ENCODE measurements at regions not wholly inside any gene's neighbourhood (a gene's known extent, or its start where the extent isn't known, plus 50 kb on each side); places are given as distances from the start of the nearest gene placed in this dataset.
"Not testable (repeated sequence)": the region's sequence is repeated elsewhere in the genome, so short reads cannot be mapped to it uniquely, and the experiment has no call there.

DNA sequence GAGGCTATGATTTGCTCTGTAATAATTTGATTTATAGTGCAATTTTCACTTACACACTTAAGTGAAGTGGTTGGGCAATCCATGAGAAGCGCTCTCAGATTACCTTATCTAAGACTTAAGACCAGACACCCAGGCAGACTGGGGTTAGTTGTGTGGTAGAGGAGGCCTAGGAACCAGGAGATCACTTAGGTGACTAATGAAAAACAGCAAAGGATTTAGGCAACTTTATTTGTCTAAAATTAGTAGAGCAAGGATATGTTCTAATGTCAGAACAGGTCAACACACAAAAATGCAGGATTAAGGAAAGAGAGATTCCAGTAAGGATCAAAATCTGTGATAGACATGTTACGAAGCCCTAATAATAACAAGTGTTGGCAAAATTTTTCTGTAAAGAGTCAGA is 913.8 kb downstream of the TLE1 start:
- ATAC-seq (replicated peaks in 6 of 8): no peak

DNA sequence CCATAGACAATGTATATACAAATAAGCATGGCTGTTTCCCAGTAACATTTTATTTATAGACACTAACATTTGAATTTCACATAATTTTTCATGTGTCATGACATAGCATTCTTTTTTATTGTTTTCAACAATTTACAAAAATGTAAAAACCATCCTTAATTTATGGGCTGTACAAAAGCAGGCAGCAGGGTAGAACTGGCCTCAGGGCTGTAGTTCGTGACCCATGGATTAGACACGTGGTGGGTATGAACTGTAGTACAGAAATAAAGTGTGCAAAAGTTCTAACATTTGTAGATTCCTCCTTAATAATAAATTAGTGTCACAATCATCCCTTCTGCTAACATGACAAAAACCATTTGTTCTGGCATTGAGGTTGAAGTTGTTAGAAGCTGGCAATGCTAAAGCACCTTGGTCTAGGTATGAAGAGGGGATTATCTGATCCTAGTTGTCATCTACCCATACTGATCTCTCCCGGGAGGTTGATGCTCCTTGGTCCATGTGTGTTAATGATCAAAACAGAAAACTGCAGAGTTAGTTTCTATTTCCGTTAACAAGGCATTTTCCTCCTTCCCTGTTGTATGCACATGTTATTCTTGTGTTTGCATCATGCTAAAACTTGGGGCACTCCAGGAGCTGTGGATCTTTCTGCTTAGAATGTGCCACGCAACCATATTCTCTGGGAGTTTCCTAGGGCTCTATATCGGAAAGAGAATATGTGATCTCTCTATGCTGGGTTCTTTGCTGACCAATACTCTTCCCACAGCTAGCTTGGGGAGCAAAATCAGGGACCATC is 917.6 kb downstream of the TLE1 start:
- H3K4me1 ChIP-seq (replicated peaks in 1 of 2): no peaks in the 10 kb centered on the region
- ATAC-seq (replicated peaks in 6 of 8): peak in 2 of 8 experiments; percentile 77 to 89
- H3K27ac ChIP-seq: no peak overlapping the region
- 7 to 100% (median 89%) methylated on average over 2 to 5 of the region's 6 CpGs for WGBS, 10 experiments
- H3K4me3 ChIP-seq: no peak overlapping the region
- in situ Hi-C loops (cut with MboI; ENCODE audit: low pct_unique_long_range_greater_than_20kb in 2 of 9, low sequenced_read_pairs in 9 of 9, unreplicated experiment in 9 of 9): no loop called here

More for the DNA sequence above, 913.8 kb downstream of the TLE1 start:
- H3K4me3 ChIP-seq: no peak overlapping the region
- H3K27ac ChIP-seq: no peak overlapping the region
- in situ Hi-C loops (cut with MboI; ENCODE audit: low pct_unique_long_range_greater_than_20kb in 2 of 9, low sequenced_read_pairs in 9 of 9, unreplicated experiment in 9 of 9): no loop called here
- no peaks in the 10 kb centered on the region for H3K4me1 ChIP-seq (replicated peaks in 1 of 2)
- whole genome bisulfite sequencing, 10 experiments: 61 to 100% (median 100%) methylated on average over 1 to 2 of the region's 2 CpGs; no CpG with 5 or more reads in 1 of the 10 experiments

DNA sequence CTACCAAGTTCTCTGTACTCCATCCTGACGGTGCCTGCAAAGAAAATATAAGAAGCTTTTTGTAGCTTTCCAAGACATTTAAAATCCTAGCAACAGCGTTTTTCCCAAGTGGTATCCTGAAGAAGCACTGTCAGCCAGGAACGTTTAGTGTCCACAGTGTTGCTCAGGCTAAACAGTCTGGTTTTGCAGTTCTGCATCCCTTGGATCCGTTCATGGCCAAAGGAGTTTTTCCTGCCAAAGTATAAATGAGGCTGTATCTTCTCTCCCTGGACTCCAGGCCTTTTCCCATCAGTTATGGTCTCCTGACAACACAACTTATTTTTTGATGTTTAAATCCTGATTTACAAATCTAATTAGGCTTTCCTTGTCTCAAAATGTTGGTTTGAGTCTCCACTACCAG is 925.8 kb downstream of the TLE1 start:
- H3K27ac ChIP-seq: no peak overlapping the region
- whole genome bisulfite sequencing, 10 experiments: 6 to 100% (median 80%) methylated on average over 1 to 4 of the region's 4 CpGs

DNA sequence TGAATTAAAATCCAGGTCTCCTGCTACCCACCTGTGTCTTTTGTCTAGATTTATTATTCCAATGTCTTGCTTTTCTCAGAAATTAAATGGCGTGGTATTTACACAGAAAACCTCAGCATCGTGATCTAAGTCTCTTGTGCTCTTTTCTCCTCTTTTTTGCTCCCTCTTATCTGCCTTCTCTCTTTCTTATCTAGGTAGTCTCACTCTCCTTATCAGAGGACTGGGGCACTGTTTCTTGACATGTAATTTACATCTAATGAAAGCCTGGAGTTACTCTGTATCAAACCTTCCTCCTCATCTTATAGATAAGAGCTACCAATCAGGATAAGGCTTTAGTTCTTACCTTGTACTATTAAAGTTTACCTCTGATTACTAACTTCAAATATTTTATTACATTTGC is 933.8 kb downstream of the TLE1 start:
- WGBS, 10 experiments: 8 to 100% (median 92%) methylated on average over 1 to 2 of the region's 2 CpGs; no CpG with 5 or more reads in 1 of the 10 experiments
- Histone ChIP-seq H3K4me1 (replicated peaks in 1 of 2) (no peaks in the 10 kb centered on the region), H3K4me3 (no peak overlapping the region), H3K27ac (no peak overlapping the region)
- in situ Hi-C loops (cut with MboI; ENCODE audit: low pct_unique_long_range_greater_than_20kb in 2 of 9, low sequenced_read_pairs in 9 of 9, unreplicated experiment in 9 of 9): no loop called here
- no peak for ATAC-seq (replicated peaks in 6 of 8)

More for the DNA sequence above, 925.8 kb downstream of the TLE1 start:
- H3K4me3 ChIP-seq: no peak overlapping the region
- no peak for ATAC-seq (replicated peaks in 6 of 8)
- peaks cover 0 to 10% of the 10 kb centered on the region in 2 donors for H3K4me1 ChIP-seq (replicated peaks in 1 of 2)
- in situ Hi-C loops (cut with MboI; ENCODE audit: low pct_unique_long_range_greater_than_20kb in 2 of 9, low sequenced_read_pairs in 9 of 9, unreplicated experiment in 9 of 9): no loop called here

DNA sequence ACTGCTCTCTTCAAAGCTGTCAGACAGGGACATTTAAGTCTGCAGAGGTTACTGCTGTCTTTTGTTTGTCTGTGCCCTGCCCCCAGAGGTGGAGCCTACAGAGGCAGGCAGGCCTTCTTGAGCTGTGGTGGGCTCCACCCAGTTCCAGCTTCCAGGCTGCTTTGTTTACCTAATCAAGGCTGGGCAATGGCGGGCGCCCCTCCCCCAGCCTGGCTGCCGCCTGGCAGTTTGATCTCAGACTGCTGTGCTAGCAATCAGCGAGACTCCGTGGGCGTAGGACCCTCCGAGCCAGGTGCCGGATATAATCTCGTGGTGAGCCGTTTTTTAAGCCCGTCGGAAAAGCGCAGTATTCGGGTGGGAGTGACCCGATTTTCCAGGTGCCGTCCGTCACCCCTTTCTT is 942.3 kb downstream of the TLE1 start:
- H3K4me3 ChIP-seq; ATAC-seq (replicated peaks in 6 of 8); H3K27ac ChIP-seq; in situ Hi-C loops (cut with MboI; ENCODE audit: low pct_unique_long_range_greater_than_20kb in 2 of 9, low sequenced_read_pairs in 9 of 9, unreplicated experiment in 9 of 9); H3K4me1 ChIP-seq (replicated peaks in 1 of 2): not testable (repeated sequence)
- WGBS, 10 experiments: 59% methylated on average over 6 of the region's 17 CpGs; no CpG with 5 or more reads in 9 of the 10 experiments

DNA sequence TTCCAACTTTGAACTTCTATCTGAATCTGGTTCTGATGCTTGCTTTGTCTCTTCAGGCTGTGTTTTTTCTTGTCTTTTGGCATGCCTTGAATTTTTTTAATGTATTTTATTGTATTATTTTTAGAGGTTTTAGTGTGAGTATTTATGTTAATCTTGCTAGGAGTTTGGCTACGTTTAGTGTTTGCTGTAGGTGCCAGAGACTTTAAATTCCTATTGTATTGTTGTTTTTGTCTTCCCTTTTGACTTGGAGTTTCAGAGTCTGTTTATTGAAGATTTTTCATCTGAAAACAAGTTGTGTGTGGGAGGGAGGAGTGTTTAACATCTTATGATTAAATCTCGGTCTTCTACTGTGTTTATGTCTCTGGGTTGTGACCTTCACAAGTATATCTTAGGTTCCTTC is 956.8 kb downstream of the TLE1 start:
- ATAC-seq (replicated peaks in 6 of 8): no peak
- H3K4me3 ChIP-seq: no peak overlapping the region
- H3K4me1 ChIP-seq (replicated peaks in 1 of 2): no peaks in the 10 kb centered on the region
- 0 to 78% (median 37%) methylated on average over 1 to 2 of the region's 2 CpGs; no CpG with 5 or more reads in 2 of the 10 experiments for WGBS, 10 experiments
- in situ Hi-C loops (cut with MboI; ENCODE audit: low pct_unique_long_range_greater_than_20kb in 2 of 9, low sequenced_read_pairs in 9 of 9, unreplicated experiment in 9 of 9): no loop called here
- H3K27ac ChIP-seq: no peak overlapping the region

DNA sequence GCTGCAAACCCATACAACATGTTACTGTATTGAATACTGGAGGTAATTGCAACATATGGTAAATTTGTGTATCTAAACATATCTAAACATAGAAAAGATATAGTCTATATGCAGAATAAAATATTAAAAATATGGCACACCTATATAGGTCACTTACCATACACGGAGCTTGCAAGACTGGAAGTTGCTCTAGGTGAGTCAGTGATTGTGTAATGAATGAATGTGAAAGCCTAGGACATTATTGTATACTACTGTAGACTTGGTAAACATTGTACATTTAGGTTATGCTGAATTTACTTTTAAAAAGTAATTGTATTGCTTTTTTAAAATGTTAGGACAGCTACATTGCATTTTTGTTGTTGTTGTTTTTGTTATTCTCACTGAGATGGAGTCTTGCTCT is 968.8 kb downstream of the TLE1 start:
- Histone ChIP-seq H3K4me1 (replicated peaks in 1 of 2) (no peaks in the 10 kb centered on the region), H3K4me3 (no peak overlapping the region), H3K27ac (no peak overlapping the region)
- in situ Hi-C loops (cut with MboI; ENCODE audit: low pct_unique_long_range_greater_than_20kb in 2 of 9, low sequenced_read_pairs in 9 of 9, unreplicated experiment in 9 of 9): no loop called here
- 0 to 100% (median 58%) methylated on average over 1 of the region's 1 CpG; no CpG with 5 or more reads in 2 of the 10 experiments for WGBS, 10 experiments
- no peak for ATAC-seq (replicated peaks in 6 of 8)

DNA sequence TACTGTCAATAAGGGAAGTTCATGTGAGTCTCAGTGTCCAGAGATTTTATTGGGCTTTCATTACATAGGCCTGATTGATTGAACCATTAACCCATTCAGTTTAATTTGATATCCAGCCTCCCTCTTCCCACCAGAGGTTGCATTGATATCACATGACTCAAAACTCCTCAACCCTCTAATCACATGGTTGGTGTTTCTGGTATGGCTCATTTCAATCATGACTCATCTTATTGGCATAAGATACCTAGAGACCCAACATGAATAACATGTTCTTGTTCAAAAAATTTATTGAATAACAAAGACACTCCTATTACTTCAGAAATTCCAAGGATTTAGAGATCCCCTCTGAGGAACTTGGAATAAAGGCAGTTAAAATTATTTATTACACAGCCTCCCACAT is 982.2 kb downstream of the TLE1 start:
- ATAC-seq (replicated peaks in 6 of 8): peak in 1 of 8 experiments; percentile 77
- Histone ChIP-seq H3K4me1 (replicated peaks in 1 of 2) (no peaks in the 10 kb centered on the region), H3K27ac (no peak overlapping the region), H3K4me3 (no peak overlapping the region)
- in situ Hi-C loops (cut with MboI; ENCODE audit: low pct_unique_long_range_greater_than_20kb in 2 of 9, low sequenced_read_pairs in 9 of 9, unreplicated experiment in 9 of 9): no loop called here

DNA sequence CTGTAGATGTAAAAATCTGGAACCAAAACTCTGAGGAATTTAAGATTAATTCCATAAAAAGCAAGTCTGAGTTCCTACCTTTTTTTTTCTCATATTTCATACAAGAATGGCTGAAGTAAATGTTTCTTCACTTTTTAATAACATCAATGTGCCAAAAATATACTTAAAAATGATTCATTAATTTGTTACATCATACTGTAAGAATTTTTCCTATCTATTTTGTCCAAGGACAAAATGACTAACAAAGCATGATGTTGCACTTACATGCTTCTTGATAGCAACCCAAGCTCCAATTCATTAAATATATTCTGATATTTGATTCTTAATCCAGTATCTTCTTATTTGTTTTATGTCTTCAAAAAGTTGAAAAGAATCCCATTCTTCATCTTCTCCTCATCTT is 988.3 kb downstream of the TLE1 start:
- Histone ChIP-seq H3K27ac (no peak overlapping the region), H3K4me1 (replicated peaks in 1 of 2) (no peaks in the 10 kb centered on the region), H3K4me3 (no peak overlapping the region)
- no peak for ATAC-seq (replicated peaks in 6 of 8)
- in situ Hi-C loops (cut with MboI; ENCODE audit: low pct_unique_long_range_greater_than_20kb in 2 of 9, low sequenced_read_pairs in 9 of 9, unreplicated experiment in 9 of 9): no loop called here

DNA sequence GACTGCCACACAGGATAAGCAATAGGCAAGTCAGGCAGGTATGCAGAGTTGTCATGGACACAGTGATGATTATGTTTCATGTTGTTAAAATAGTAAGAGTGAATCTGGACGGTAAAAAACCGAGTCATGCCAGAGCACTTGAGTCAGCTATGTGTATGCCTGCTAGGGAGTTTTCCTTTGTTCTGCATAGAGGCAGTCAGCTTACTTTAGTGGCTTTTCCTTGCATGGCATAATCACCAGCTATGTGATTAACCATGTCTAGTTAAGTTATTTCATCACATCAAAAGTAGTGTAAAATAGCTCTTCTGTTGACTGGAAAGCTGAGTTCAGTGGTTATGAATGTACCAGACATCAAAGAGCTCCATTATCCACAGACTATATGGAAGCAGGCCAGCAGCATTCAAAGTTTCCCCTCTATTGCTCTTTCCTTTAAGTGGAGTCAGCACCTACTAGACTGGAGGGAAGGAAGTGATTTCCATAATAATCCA is 989.8 kb downstream of the TLE1 start:
- no peaks in the 10 kb centered on the region for H3K4me1 ChIP-seq (replicated peaks in 1 of 2)
- H3K27ac ChIP-seq: no peak overlapping the region
- peak; percentile 64 to 98 (median 83) for ATAC-seq (replicated peaks in 6 of 8)
- 0 to 18% (median 0%) methylated on average over 2 of the region's 2 CpGs; no CpG with 5 or more reads in 7 of the 10 experiments for WGBS, 10 experiments
- in situ Hi-C loops (cut with MboI; ENCODE audit: low pct_unique_long_range_greater_than_20kb in 2 of 9, low sequenced_read_pairs in 9 of 9, unreplicated experiment in 9 of 9): no loop called here
- H3K4me3 ChIP-seq: no peak overlapping the region

DNA sequence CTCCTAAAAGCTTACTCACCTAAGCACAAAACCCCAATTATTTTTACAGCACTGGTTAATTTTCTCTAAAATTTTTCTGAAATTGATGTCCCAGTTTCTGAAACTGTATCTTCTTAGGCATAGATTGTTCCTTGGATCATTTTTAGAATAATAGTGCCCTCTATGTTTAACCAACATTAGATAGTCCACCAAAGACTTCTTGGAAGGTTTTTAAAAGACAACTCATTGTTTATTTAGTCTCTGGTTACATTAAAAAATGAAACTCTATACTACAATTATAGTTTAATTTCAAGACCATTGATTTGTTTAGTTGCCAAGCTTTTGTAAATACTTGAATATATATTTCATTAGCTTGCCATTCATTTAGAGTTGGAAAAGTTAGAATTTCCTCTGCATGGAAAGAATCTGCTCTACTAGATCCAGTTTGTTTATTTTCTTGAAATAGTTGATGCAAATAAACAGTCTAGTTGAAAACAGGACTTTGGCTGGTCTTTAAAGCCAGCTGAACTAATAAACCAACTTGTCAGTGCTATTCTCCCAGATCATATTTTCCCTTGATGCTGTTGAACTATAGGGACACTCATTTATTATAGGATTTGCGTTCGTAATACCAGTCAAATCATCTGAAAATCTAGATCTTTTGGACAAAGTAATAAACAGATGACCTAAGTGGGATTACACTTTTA is 990.5 kb downstream of the TLE1 start:
- 0 to 100% (median 88%) methylated on average over 2 of the region's 2 CpGs; no CpG with 5 or more reads in 3 of the 10 experiments for WGBS, 10 experiments
- Histone ChIP-seq H3K4me3 (no peak overlapping the region), H3K27ac (no peak overlapping the region), H3K4me1 (replicated peaks in 1 of 2) (no peaks in the 10 kb centered on the region)
- in situ Hi-C loops (cut with MboI; ENCODE audit: low pct_unique_long_range_greater_than_20kb in 2 of 9, low sequenced_read_pairs in 9 of 9, unreplicated experiment in 9 of 9): no loop called here
- no peak for ATAC-seq (replicated peaks in 6 of 8)

DNA sequence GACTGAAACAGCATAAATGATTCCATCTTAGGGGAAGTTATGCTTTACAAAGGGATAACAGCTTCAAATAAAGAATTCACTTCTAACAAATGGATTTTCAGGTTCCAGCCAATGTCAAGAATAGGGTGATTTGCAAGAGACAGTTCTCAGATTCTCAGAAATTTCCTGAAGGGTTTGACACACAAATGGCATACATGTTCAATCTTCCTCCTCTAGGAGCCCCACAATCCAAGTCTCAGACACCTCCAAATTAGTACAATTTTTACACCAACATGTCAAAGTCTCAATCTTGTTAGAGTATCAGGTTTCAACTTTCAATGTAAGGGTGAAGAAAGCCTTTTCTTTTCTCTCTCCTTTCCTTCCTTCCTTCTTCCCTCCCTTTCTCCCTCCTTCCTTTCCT is 996.6 kb downstream of the TLE1 start:
- no peaks in the 10 kb centered on the region for H3K4me1 ChIP-seq (replicated peaks in 1 of 2)
- ATAC-seq (replicated peaks in 6 of 8): no peak
- in situ Hi-C loops (cut with MboI; ENCODE audit: low pct_unique_long_range_greater_than_20kb in 2 of 9, low sequenced_read_pairs in 9 of 9, unreplicated experiment in 9 of 9): no loop called here
- no peak overlapping the region for H3K27ac ChIP-seq
- H3K4me3 ChIP-seq: no peak overlapping the region

DNA sequence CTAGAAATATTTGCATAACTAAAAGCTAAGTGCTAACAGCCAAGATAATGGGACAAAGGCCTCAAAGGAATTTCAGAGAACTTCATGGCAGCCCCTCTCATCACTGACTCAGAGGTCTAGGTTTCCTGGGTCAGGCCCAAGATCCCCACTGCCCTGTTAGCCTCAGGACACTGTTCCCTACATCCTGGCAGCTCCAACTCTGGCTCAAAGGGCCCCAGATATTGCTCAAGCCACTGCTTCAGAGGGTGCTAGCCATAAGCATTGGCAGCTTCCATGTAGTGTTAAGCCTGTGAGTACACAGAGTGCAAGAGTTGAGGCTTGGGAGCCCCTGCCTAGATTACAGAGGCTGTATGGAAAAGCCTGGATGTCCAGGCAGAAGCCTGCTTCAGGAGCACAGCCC is 998.1 kb downstream of the TLE1 start:
- in situ Hi-C loops (cut with MboI; ENCODE audit: low pct_unique_long_range_greater_than_20kb in 2 of 9, low sequenced_read_pairs in 9 of 9, unreplicated experiment in 9 of 9): no loop called here
- H3K27ac ChIP-seq: no peak overlapping the region
- H3K4me3 ChIP-seq: no peak overlapping the region
- ATAC-seq (replicated peaks in 6 of 8): peak in 2 of 8 experiments; percentile 16 to 40
- H3K4me1 ChIP-seq (replicated peaks in 1 of 2): no peaks in the 10 kb centered on the region
